ENCODE measurements at regions not wholly inside any gene's neighbourhood (a gene's known extent, or its start where the extent isn't known, plus 50 kb on each side); places are given as distances from the start of the nearest gene placed in this dataset.

- WGBS, 2 experiments (ENCODE audit: insufficient coverage in 1 of 2, insufficient read length in 1 of 2): 91 to 100% methylated on average over 3 of the region's 3 CpGs
These were observed 55.2 kb upstream of the TMEM215 start for GRCh38 chr9:32728181-32728580.

More at GRCh38 chr9:32728181-32728580, 55.2 kb upstream of the TMEM215 start:
- Mint-ChIP-seq H3K27me3 (ENCODE audit: insufficient read depth) (peaks cover 2% of the 10 kb centered on the region), H3K4me1 (no peaks in the 10 kb centered on the region), H3K27ac (no peak overlapping the region), H3K9me3 (peaks cover 19% of the 10 kb centered on the region), H3K36me3 (ENCODE audit: low read depth) (no peaks in the 10 kb centered on the region), H3K4me3 (no peak overlapping the region)
- H3K9me3 ChIP-seq (ENCODE audit: control insufficient read depth, low read length): peaks cover 11% of the 10 kb centered on the region
- DNase-seq: no peak
- H3K36me3 ChIP-seq (ENCODE audit: control insufficient read depth, insufficient read depth, low read length): no peaks in the 10 kb centered on the region
- no peaks in the 10 kb centered on the region for H3K4me1 ChIP-seq (ENCODE audit: control insufficient read depth, insufficient read depth, low read length)
- H3K27me3 ChIP-seq (ENCODE audit: control insufficient read depth, insufficient read depth, low read length, poor library complexity, severe bottlenecking): no peaks in the 10 kb centered on the region
- no peak overlapping the region for H3K4me3 ChIP-seq (ENCODE audit: low read length)
- TF ChIP-seq CTCF (conservative IDR thresholded peaks at IDR 0.05): no peak
- no peak overlapping the region for H3K27ac ChIP-seq (ENCODE audit: low read depth, low read length)
- H3K9ac ChIP-seq (ENCODE audit: extremely low read depth, low read length, poor library complexity, severe bottlenecking): no peak overlapping the region

All from endodermal cell (in vitro differentiated cells).